ENCODE measurements at regions not wholly inside any gene's neighbourhood (a gene's known extent, or its start where the extent isn't known, plus 50 kb on each side); places are given as distances from the start of the nearest gene placed in this dataset.
A peak's percentile ranks its signal among the peaks of the same experiment; 100 is the strongest.

GRCh38 chr2:105554235-105554634 lies 155.4 kb upstream of the FHL2 start:
- TF ChIP-seq CTCF (IDR thresholded peaks at IDR 0.05), result no peak
- H3K27ac ChIP-seq, result no peak overlapping the region
- peaks cover 44% of the 10 kb centered on the region for H3K27me3 ChIP-seq
- H3K4me1 ChIP-seq (ENCODE audit: control insufficient read depth in 1 of 2, insufficient read depth in 1 of 2, low read depth in 1 of 2, low read length in 1 of 2), result no peaks in the 10 kb centered on the region
- no peaks in the 10 kb centered on the region for H3K9me3 ChIP-seq
- H3K36me3 ChIP-seq, result no peaks in the 10 kb centered on the region
- H3K4me3 ChIP-seq (ENCODE audit: low read depth in 1 of 2, low read length in 1 of 2), result no peak overlapping the region

GRCh38 chr2:105553538-105554196 lies 154.8 kb upstream of the FHL2 start:
- no peaks in the 10 kb centered on the region for H3K9me3 ChIP-seq
- H3K4me1 ChIP-seq (ENCODE audit: control insufficient read depth in 1 of 2, insufficient read depth in 1 of 2, low read depth in 1 of 2, low read length in 1 of 2), result no peaks in the 10 kb centered on the region
- no peaks in the 10 kb centered on the region for H3K36me3 ChIP-seq
- H3K27me3 ChIP-seq, result peaks cover 40% of the 10 kb centered on the region
- no peak overlapping the region for H3K27ac ChIP-seq
- no peak for TF ChIP-seq CTCF (IDR thresholded peaks at IDR 0.05)
- no peak overlapping the region for H3K4me3 ChIP-seq (ENCODE audit: low read depth in 1 of 2, low read length in 1 of 2)

GRCh38 chr2:105546628-105546974 lies 147.8 kb upstream of the FHL2 start:
- Histone ChIP-seq H3K4me1 (ENCODE audit: control insufficient read depth in 1 of 2, insufficient read depth in 1 of 2, low read depth in 1 of 2, low read length in 1 of 2) (peaks cover 4 to 6% of the 10 kb centered on the region in 2 experiments), H3K36me3 (no peaks in the 10 kb centered on the region), H3K27ac (no peak overlapping the region), H3K9me3 (no peaks in the 10 kb centered on the region), H3K27me3 (no peaks in the 10 kb centered on the region), H3K4me3 (ENCODE audit: low read depth in 1 of 2, low read length in 1 of 2) (no peak overlapping the region)
- TF ChIP-seq CTCF (IDR thresholded peaks at IDR 0.05), result no peak

- no peak overlapping the region for H3K4me3 ChIP-seq (ENCODE audit: low read depth in 1 of 2, low read length in 1 of 2)
- H3K27ac ChIP-seq, result no peak overlapping the region
- no peaks in the 10 kb centered on the region for H3K27me3 ChIP-seq
- peaks cover 4 to 6% of the 10 kb centered on the region in 2 experiments for H3K4me1 ChIP-seq (ENCODE audit: control insufficient read depth in 1 of 2, insufficient read depth in 1 of 2, low read depth in 1 of 2, low read length in 1 of 2)
- no peaks in the 10 kb centered on the region for H3K36me3 ChIP-seq
- H3K9me3 ChIP-seq, result no peaks in the 10 kb centered on the region
- TF ChIP-seq CTCF (IDR thresholded peaks at IDR 0.05), result peak; percentile 13
Measured at GRCh38 chr2:105545730-105546627, 147.1 kb upstream of the FHL2 start.

GRCh38 chr2:105544591-105545377 lies 145.9 kb upstream of the FHL2 start:
- Histone ChIP-seq H3K4me1 (ENCODE audit: control insufficient read depth in 1 of 2, insufficient read depth in 1 of 2, low read depth in 1 of 2, low read length in 1 of 2) (peaks cover 4 to 6% of the 10 kb centered on the region in 2 experiments), H3K27me3 (no peaks in the 10 kb centered on the region), H3K36me3 (no peaks in the 10 kb centered on the region), H3K9me3 (no peaks in the 10 kb centered on the region), H3K4me3 (ENCODE audit: low read depth in 1 of 2, low read length in 1 of 2) (no peak overlapping the region), H3K27ac (no peak overlapping the region)
- no peak for TF ChIP-seq CTCF (IDR thresholded peaks at IDR 0.05)

Data from neutrophil (primary cell).